A673 (cell line): ENCODE measurements at regions not wholly inside any gene's neighbourhood (a gene's known extent, or its start where the extent isn't known, plus 50 kb on each side); places are given as distances from the start of the nearest gene placed in this dataset.

Source experiments
- BruUV-seq: library from RNA; stranded (reverse); fragments of 400-500 nt; replicated peaks from 2 replicates; lab custom pipeline; 2021; lab: Mats Ljungman, UMichigan
- CTCF ChIA-PET: fragments of 300-600 bp; sonication (Branson Sonifier 250); formaldehyde crosslinking; loops from one replicate; lab custom pipeline; 2022; ENCODE audit warnings: antibody characterized with exemption; lab: Charles Lee
- POLR2A ChIA-PET: fragments of 300-600 bp; sonication (Branson Sonifier 250); formaldehyde crosslinking; loops from one replicate; lab custom pipeline; 2022; ENCODE audit warnings: antibody characterized with exemption; ENCODE audit not compliant: low non-redundant PET; lab: Charles Lee
- DNase-seq: peaks from one replicate; pipeline ENCODE4 v3.0.0-alpha.2; 2015; ENCODE audit warnings: low spot score
- H3K27ac ChIP-seq: fragments of 200-600 bp; sonication (generic); 2 replicates; pipeline ENCODE4 v1.5.1; 2016; ENCODE audit warnings: mixed run types, low read depth, mild to moderate bottlenecking, mixed read lengths, antibody characterized with exemption, low read length; ENCODE audit not compliant: poor library complexity, severe bottlenecking
- H3K27me3 ChIP-seq: fragments of 200-600 bp; sonication (generic); replicated peaks from 2 replicates; pipeline ENCODE4 v1.6.1; 2017; ENCODE audit warnings: mixed run types, low read depth, mild to moderate bottlenecking, mixed read lengths, antibody characterized with exemption, low read length; ENCODE audit not compliant: insufficient read depth, poor library complexity
- H3K36me3 ChIP-seq: fragments of 200-600 bp; sonication (generic); 2 replicates; pipeline ENCODE4 v1.6.1; 2016; ENCODE audit warnings: mixed run types, mild to moderate bottlenecking, mixed read lengths, antibody characterized with exemption, low read length; ENCODE audit not compliant: insufficient read depth, poor library complexity, severe bottlenecking
- H3K4me1 ChIP-seq: fragments of 200-600 bp; sonication (generic); 2 replicates; pipeline ENCODE4 v1.6.1; 2017; ENCODE audit warnings: mixed run types, mild to moderate bottlenecking, mixed read lengths, antibody characterized with exemption, low read length; ENCODE audit not compliant: insufficient read depth, poor library complexity, severe bottlenecking
- H3K4me3 ChIP-seq: fragments of 200-600 bp; sonication (generic); 2 replicates; pipeline ENCODE4 v1.5.1; 2016; ENCODE audit warnings: low read depth, mixed run types, mild to moderate bottlenecking, mixed read lengths, low read length; ENCODE audit not compliant: poor library complexity, severe bottlenecking
- H3K9me3 ChIP-seq: fragments of 200-600 bp; sonication (generic); 2 replicates; pipeline ENCODE4 v1.6.1; 2016; ENCODE audit warnings: mixed run types, low read depth, mild to moderate bottlenecking, mixed read lengths, antibody characterized with exemption, low read length; ENCODE audit not compliant: poor library complexity, severe bottlenecking
- CTCF ChIP-seq: fragments of 300-800, 200-600 bp; sonication (generic); conservative IDR thresholded peaks from 2 replicates; pipeline ENCODE4 v1.5.1; 2017; ENCODE audit warnings: low read depth, mild to moderate bottlenecking, antibody characterized with exemption, low read length, moderate library complexity, mixed read lengths
- EZH2 ChIP-seq: fragments of 200-600 bp; sonication (generic); IDR thresholded peaks from 2 replicates; pipeline ENCODE4 v1.6.1; 2017; ENCODE audit warnings: borderline replicate concordance, low read depth, mild to moderate bottlenecking, mixed read lengths, antibody characterized with exemption, low read length; ENCODE audit not compliant: poor library complexity, severe bottlenecking
- intact Hi-C: fragments of 100-400 bp; cut with micrococcal nuclease; formaldehyde crosslinking; loops from one replicate; pipeline ENCODE4 v1.10.0; 2022; ENCODE audit not compliant: unreplicated experiment

- no peak for TF ChIP-seq CTCF
- no peak for TF ChIP-seq EZH2
- intact Hi-C loops: no loop called here
- peak; percentile 11 for DNase-seq
- BruUV-seq: no TSS peak
- Histone ChIP-seq H3K36me3 (no peaks in the 10 kb centered on the region), H3K4me1 (no peaks in the 10 kb centered on the region), H3K27ac (no peak overlapping the region), H3K4me3 (no peak overlapping the region), H3K27me3 (no peaks in the 10 kb centered on the region), H3K9me3 (no peaks in the 10 kb centered on the region)
- ChIA-PET CTCF (no interaction called here), POLR2A (no interaction called here)
Observed at GRCh38 chr11:121886005-121886734, 229.8 kb downstream of the BLID start.

- Histone ChIP-seq H3K4me3 (no peak overlapping the region), H3K4me1 (no peaks in the 10 kb centered on the region), H3K36me3 (no peaks in the 10 kb centered on the region), H3K27ac (no peak overlapping the region), H3K9me3 (no peaks in the 10 kb centered on the region), H3K27me3 (no peaks in the 10 kb centered on the region)
- no peak for DNase-seq
- TF ChIP-seq CTCF: no peak
- no peak for TF ChIP-seq EZH2
- BruUV-seq: no TSS peak
- intact Hi-C loops: no loop called here
- CTCF ChIA-PET: no interaction called here
- POLR2A ChIA-PET: no interaction called here
Observed at GRCh38 chr11:121884626-121885025, 231.4 kb downstream of the BLID start.

- ChIA-PET CTCF (no interaction called here), POLR2A (no interaction called here)
- Histone ChIP-seq H3K4me1 (no peaks in the 10 kb centered on the region), H3K4me3 (no peak overlapping the region), H3K9me3 (no peaks in the 10 kb centered on the region), H3K27ac (no peak overlapping the region), H3K27me3 (no peaks in the 10 kb centered on the region), H3K36me3 (no peaks in the 10 kb centered on the region)
- intact Hi-C loops: no loop called here
- DNase-seq: no peak
- BruUV-seq: no TSS peak
- no peak for TF ChIP-seq CTCF
- no peak for TF ChIP-seq EZH2
Observed at GRCh38 chr11:121881806-121882205, 234.2 kb downstream of the BLID start.
